Hippocampal formation (tissue), 2 donors: ENCODE measurements at regions not wholly inside any gene's neighbourhood (a gene's known extent, or its start where the extent isn't known, plus 50 kb on each side); places are given as distances from the start of the nearest gene placed in this dataset.
"Not testable (repeated sequence)": the region's sequence is repeated elsewhere in the genome, so short reads cannot be mapped to it uniquely, and the experiment has no call there.

ENCODE experiments used
- DNase-seq, 2 donors: peaks; one replicate each; lab custom pipeline; 2025; lab: John Stamatoyannopoulos, UW

- no peak for DNase-seq
These were observed 497.8 kb downstream of the PREX1 start for GRCh38 chr20:48329676-48330664.

- no peak for DNase-seq
These were observed 498.7 kb downstream of the PREX1 start for GRCh38 chr20:48329031-48329615.

GRCh38 chr20:48327848-48328247 lies 500.0 kb downstream of the PREX1 start:
- DNase-seq, result not testable (repeated sequence)

- DNase-seq, result no peak
These were observed 500.9 kb downstream of the PREX1 start for GRCh38 chr20:48326868-48327267.

- no peak for DNase-seq
These were observed 501.4 kb downstream of the PREX1 start for GRCh38 chr20:48326434-48326691.

- DNase-seq, result no peak
These were observed 502.0 kb downstream of the PREX1 start for GRCh38 chr20:48325656-48326433.

GRCh38 chr20:48324744-48325143 lies 503.1 kb downstream of the PREX1 start:
- no peak for DNase-seq

- DNase-seq, result no peak
These were observed 506.5 kb downstream of the PREX1 start for GRCh38 chr20:48321271-48321670.

GRCh38 chr20:48319943-48320584 lies 507.7 kb downstream of the PREX1 start:
- no peak for DNase-seq

- DNase-seq, result no peak
These were observed 510.2 kb downstream of the PREX1 start for GRCh38 chr20:48317578-48317977.

GRCh38 chr20:48314925-48315592 lies 512.7 kb downstream of the PREX1 start:
- DNase-seq, result no peak

GRCh38 chr20:48313324-48313723 lies 514.5 kb downstream of the PREX1 start:
- DNase-seq, result no peak

GRCh38 chr20:48311956-48312355 lies 515.8 kb downstream of the PREX1 start:
- DNase-seq, result no peak

- DNase-seq, result no peak
These were observed 517.5 kb downstream of the PREX1 start for GRCh38 chr20:48310305-48310704.

- no peak for DNase-seq
These were observed 518.5 kb downstream of the PREX1 start for GRCh38 chr20:48309293-48309692.

- DNase-seq, result no peak
These were observed 518.9 kb downstream of the PREX1 start for GRCh38 chr20:48308882-48309281.

GRCh38 chr20:48308232-48308781 lies 519.5 kb downstream of the PREX1 start:
- no peak for DNase-seq

- DNase-seq, result no peak
These were observed 520.5 kb downstream of the PREX1 start for GRCh38 chr20:48307277-48307676.

GRCh38 chr20:48302844-48303542 lies 517.7 kb upstream of the SULF2 start:
- DNase-seq, result no peak

GRCh38 chr20:48302149-48302548 lies 516.9 kb upstream of the SULF2 start:
- DNase-seq, result no peak

GRCh38 chr20:48301189-48301588 lies 515.9 kb upstream of the SULF2 start:
- DNase-seq, result no peak
